A673 (cell line): ENCODE measurements at regions not wholly inside any gene's neighbourhood (a gene's known extent, or its start where the extent isn't known, plus 50 kb on each side); places are given as distances from the start of the nearest gene placed in this dataset.

Experiments
- BruUV-seq: library from RNA; stranded (reverse); fragments of 400-500 nt; replicated peaks from 2 replicates; lab custom pipeline; 2021; lab: Mats Ljungman, UMichigan
- CTCF ChIA-PET: fragments of 300-600 bp; sonication (Branson Sonifier 250); formaldehyde crosslinking; loops from one replicate; lab custom pipeline; 2022; ENCODE audit warnings: antibody characterized with exemption; lab: Charles Lee
- POLR2A ChIA-PET: fragments of 300-600 bp; sonication (Branson Sonifier 250); formaldehyde crosslinking; loops from one replicate; lab custom pipeline; 2022; ENCODE audit warnings: antibody characterized with exemption; ENCODE audit not compliant: low non-redundant PET; lab: Charles Lee
- DNase-seq: peaks from one replicate; pipeline ENCODE4 v3.0.0-alpha.2; 2015; ENCODE audit warnings: low spot score
- H3K27ac ChIP-seq: fragments of 200-600 bp; sonication (generic); 2 replicates; pipeline ENCODE4 v1.5.1; 2016; ENCODE audit warnings: mixed run types, low read depth, mild to moderate bottlenecking, mixed read lengths, antibody characterized with exemption, low read length; ENCODE audit not compliant: poor library complexity, severe bottlenecking
- H3K27me3 ChIP-seq: fragments of 200-600 bp; sonication (generic); replicated peaks from 2 replicates; pipeline ENCODE4 v1.6.1; 2017; ENCODE audit warnings: mixed run types, low read depth, mild to moderate bottlenecking, mixed read lengths, antibody characterized with exemption, low read length; ENCODE audit not compliant: insufficient read depth, poor library complexity
- H3K36me3 ChIP-seq: fragments of 200-600 bp; sonication (generic); 2 replicates; pipeline ENCODE4 v1.6.1; 2016; ENCODE audit warnings: mixed run types, mild to moderate bottlenecking, mixed read lengths, antibody characterized with exemption, low read length; ENCODE audit not compliant: insufficient read depth, poor library complexity, severe bottlenecking
- H3K4me1 ChIP-seq: fragments of 200-600 bp; sonication (generic); 2 replicates; pipeline ENCODE4 v1.6.1; 2017; ENCODE audit warnings: mixed run types, mild to moderate bottlenecking, mixed read lengths, antibody characterized with exemption, low read length; ENCODE audit not compliant: insufficient read depth, poor library complexity, severe bottlenecking
- H3K4me3 ChIP-seq: fragments of 200-600 bp; sonication (generic); 2 replicates; pipeline ENCODE4 v1.5.1; 2016; ENCODE audit warnings: low read depth, mixed run types, mild to moderate bottlenecking, mixed read lengths, low read length; ENCODE audit not compliant: poor library complexity, severe bottlenecking
- H3K9me3 ChIP-seq: fragments of 200-600 bp; sonication (generic); 2 replicates; pipeline ENCODE4 v1.6.1; 2016; ENCODE audit warnings: mixed run types, low read depth, mild to moderate bottlenecking, mixed read lengths, antibody characterized with exemption, low read length; ENCODE audit not compliant: poor library complexity, severe bottlenecking
- CTCF ChIP-seq: fragments of 300-800, 200-600 bp; sonication (generic); conservative IDR thresholded peaks from 2 replicates; pipeline ENCODE4 v1.5.1; 2017; ENCODE audit warnings: low read depth, mild to moderate bottlenecking, antibody characterized with exemption, low read length, moderate library complexity, mixed read lengths
- EZH2 ChIP-seq: fragments of 200-600 bp; sonication (generic); IDR thresholded peaks from 2 replicates; pipeline ENCODE4 v1.6.1; 2017; ENCODE audit warnings: borderline replicate concordance, low read depth, mild to moderate bottlenecking, mixed read lengths, antibody characterized with exemption, low read length; ENCODE audit not compliant: poor library complexity, severe bottlenecking
- intact Hi-C: fragments of 100-400 bp; cut with micrococcal nuclease; formaldehyde crosslinking; loops from one replicate; pipeline ENCODE4 v1.10.0; 2022; ENCODE audit not compliant: unreplicated experiment

- DNase-seq, result no peak
- Histone ChIP-seq H3K4me3 (no peak overlapping the region), H3K27me3 (no peaks in the 10 kb centered on the region), H3K27ac (no peak overlapping the region), H3K36me3 (no peaks in the 10 kb centered on the region), H3K4me1 (no peaks in the 10 kb centered on the region), H3K9me3 (peaks cover 5% of the 10 kb centered on the region)
- ChIA-PET POLR2A (no interaction called here), CTCF (no interaction called here)
- intact Hi-C loops, result no loop called here
- no peak for TF ChIP-seq CTCF
- no peak for TF ChIP-seq EZH2
- no TSS peak for BruUV-seq
Observed at GRCh38 chr11:134751031-134751585, 339.1 kb upstream of the B3GAT1 start.

- intact Hi-C loops, result no loop called here
- no peak overlapping the region for H3K27ac ChIP-seq
- POLR2A ChIA-PET, result no interaction called here
- H3K4me3 ChIP-seq, result no peak overlapping the region
- no TSS peak for BruUV-seq
- H3K9me3 ChIP-seq, result peaks cover 5% of the 10 kb centered on the region
- CTCF ChIA-PET, result no interaction called here
- no peak for TF ChIP-seq EZH2
- no peak for TF ChIP-seq CTCF
- no peaks in the 10 kb centered on the region for H3K4me1 ChIP-seq
- DNase-seq, result no peak
- H3K27me3 ChIP-seq, result no peaks in the 10 kb centered on the region
- H3K36me3 ChIP-seq, result no peaks in the 10 kb centered on the region
Observed at GRCh38 chr11:134750619-134751018, 338.6 kb upstream of the B3GAT1 start.

GRCh38 chr11:134749040-134749839 is 337.2 kb upstream of the B3GAT1 start:
- intact Hi-C loops, result no loop called here
- no peak for DNase-seq
- no peak overlapping the region for H3K27ac ChIP-seq
- H3K27me3 ChIP-seq, result no peaks in the 10 kb centered on the region
- no peaks in the 10 kb centered on the region for H3K4me1 ChIP-seq
- no peak overlapping the region for H3K4me3 ChIP-seq
- ChIA-PET CTCF (no interaction called here), POLR2A (no interaction called here)
- no TSS peak for BruUV-seq
- H3K9me3 ChIP-seq, result peaks cover 5% of the 10 kb centered on the region
- no peak for TF ChIP-seq EZH2
- no peak for TF ChIP-seq CTCF
- H3K36me3 ChIP-seq, result no peaks in the 10 kb centered on the region
